Suppressor macrophage treated with lipopolysaccharide for 1 hour (primary cell): ENCODE measurements at regions not wholly inside any gene's neighbourhood (a gene's known extent, or its start where the extent isn't known, plus 50 kb on each side); places are given as distances from the start of the nearest gene placed in this dataset.
A peak's percentile ranks its signal among the peaks of the same experiment; 100 is the strongest.
"Not testable (repeated sequence)": the region's sequence is repeated elsewhere in the genome, so short reads cannot be mapped to it uniquely, and the experiment has no call there.

Source experiments
- DNase-seq, 3 donors: peaks; one replicate each; pipeline ENCODE4 v3.0.0-alpha.2; 2020 to 2022

- no peak for DNase-seq
Observed at GRCh38 chr6:8361259-8361658, 74.1 kb downstream of the SLC35B3 start.

- DNase-seq = no peak
Observed at GRCh38 chr6:8352966-8353340, 82.4 kb downstream of the SLC35B3 start.

- no peak for DNase-seq
Observed at GRCh38 chr6:8352335-8352965, 82.9 kb downstream of the SLC35B3 start.

- no peak for DNase-seq
Observed at GRCh38 chr6:8343600-8343999, 91.7 kb downstream of the SLC35B3 start.

GRCh38 chr6:8342241-8342819 lies 93.0 kb downstream of the SLC35B3 start:
- no peak for DNase-seq

GRCh38 chr6:8337147-8337546 lies 98.2 kb downstream of the SLC35B3 start:
- DNase-seq = no peak

GRCh38 chr6:8336406-8337057 lies 98.8 kb downstream of the SLC35B3 start:
- no peak for DNase-seq

- DNase-seq = no peak
Observed at GRCh38 chr6:8335896-8336295, 99.4 kb downstream of the SLC35B3 start.

- no peak for DNase-seq
Observed at GRCh38 chr6:8335381-8335780, 100.0 kb downstream of the SLC35B3 start.

- DNase-seq = no peak
Observed at GRCh38 chr6:8334113-8334512, 101.2 kb downstream of the SLC35B3 start.

GRCh38 chr6:8329562-8329961 lies 105.8 kb downstream of the SLC35B3 start:
- DNase-seq = no peak

- no peak for DNase-seq
Observed at GRCh38 chr6:8325743-8326142, 109.6 kb downstream of the SLC35B3 start.

GRCh38 chr6:8322659-8323058 lies 112.7 kb downstream of the SLC35B3 start:
- DNase-seq = no peak

GRCh38 chr6:8321671-8322404 lies 113.5 kb downstream of the SLC35B3 start:
- DNase-seq = no peak

- no peak for DNase-seq
Observed at GRCh38 chr6:8315154-8315553, 120.2 kb downstream of the SLC35B3 start.

GRCh38 chr6:8301502-8301901 lies 133.8 kb downstream of the SLC35B3 start:
- DNase-seq = no peak

- no peak for DNase-seq
Observed at GRCh38 chr6:8299034-8299433, 136.3 kb downstream of the SLC35B3 start.

GRCh38 chr6:8282946-8283345 lies 152.4 kb downstream of the SLC35B3 start:
- not testable (repeated sequence) for DNase-seq

GRCh38 chr6:8282380-8282779 lies 153.0 kb downstream of the SLC35B3 start:
- no peak for DNase-seq

GRCh38 chr6:8279041-8279805 lies 156.1 kb downstream of the SLC35B3 start:
- no peak for DNase-seq

GRCh38 chr6:8278562-8278961 lies 156.8 kb downstream of the SLC35B3 start:
- DNase-seq = no peak

- DNase-seq = peak in 1 of 3 donors; percentile 2
Observed at GRCh38 chr6:8277769-8278168, 157.6 kb downstream of the SLC35B3 start.

GRCh38 chr6:8276148-8276547 lies 159.2 kb downstream of the SLC35B3 start:
- DNase-seq = no peak
